PC-3 (cell line): ENCODE measurements at regions not wholly inside any gene's neighbourhood (a gene's known extent, or its start where the extent isn't known, plus 50 kb on each side); places are given as distances from the start of the nearest gene placed in this dataset.
A peak's percentile ranks its signal among the peaks of the same experiment; 100 is the strongest.

Source experiments
- ATAC-seq: fragments of 200-7000 bp; cut with Tn5 transposase; 2 replicates; pipeline ENCODE4 v1.9.1; 2020; ENCODE audit warnings: mild to moderate bottlenecking, moderate library complexity
- BruUV-seq: library from RNA; stranded (reverse); fragments of 400-500 nt; replicated peaks from 2 replicates; lab custom pipeline; 2021; lab: Mats Ljungman, UMichigan
- CTCF ChIA-PET: fragments of 300-600 bp; sonication (Branson Sonifier 250); formaldehyde crosslinking; loops from one replicate; lab custom pipeline; 2022; ENCODE audit warnings: antibody characterized with exemption; lab: Charles Lee
- POLR2A ChIA-PET: fragments of 300-600 bp; sonication (Branson Sonifier 250); formaldehyde crosslinking; loops from one replicate; lab custom pipeline; 2022; ENCODE audit warnings: antibody characterized with exemption; ENCODE audit not compliant: unreplicated experiment; lab: Charles Lee
- DNase-seq: peaks from one replicate; pipeline ENCODE4 v3.0.0-alpha.2; 2015
- H2AFZ ChIP-seq: fragments of 300-600 bp; sonication (generic); 2 replicates; pipeline ENCODE4 v1.6.0; 2016; ENCODE audit warnings: antibody characterized with exemption, low read length
- H3F3A ChIP-seq: fragments of 300-600 bp; sonication (generic); one replicate; pipeline ENCODE4 v1.6.0; 2017; ENCODE audit warnings: antibody characterized with exemption, low read length, control low read depth, mild to moderate bottlenecking; ENCODE audit not compliant: unreplicated experiment
- H3K27ac ChIP-seq: fragments of 300-600 bp; sonication (generic); 2 replicates; pipeline ENCODE4 v1.5.1; 2016; ENCODE audit warnings: mild to moderate bottlenecking, low read length
- H3K27me3 ChIP-seq: fragments of 300-600 bp; sonication (generic); 2 replicates; pipeline ENCODE4 v1.6.1; 2016; ENCODE audit warnings: low read length, mixed read lengths
- H3K36me3 ChIP-seq: fragments of 300-600 bp; sonication (generic); 2 replicates; pipeline ENCODE4 v1.6.1; 2016; ENCODE audit warnings: low read depth, mixed run types, low read length, mixed read lengths
- H3K4me1 ChIP-seq: fragments of 300-600 bp; sonication (generic); 2 replicates; pipeline ENCODE4 v1.5.1; 2016; ENCODE audit warnings: low read length; ENCODE audit not compliant: insufficient read depth
- H3K4me2 ChIP-seq: fragments of 300-600 bp; sonication (generic); 2 replicates; pipeline ENCODE4 v1.6.0; 2016; ENCODE audit warnings: low read length
- H3K4me3 ChIP-seq: fragments of 300-600 bp; sonication (generic); 2 replicates; pipeline ENCODE4 v1.5.1; 2016; ENCODE audit warnings: mild to moderate bottlenecking, low read length, mixed read lengths
- H3K79me2 ChIP-seq: fragments of 300-600 bp; sonication (generic); 2 replicates; pipeline ENCODE4 v1.6.1; 2017; ENCODE audit warnings: low read length, mixed read lengths
- H3K9ac ChIP-seq: fragments of 300-600 bp; sonication (generic); 2 replicates; pipeline ENCODE4 v1.6.0; 2016; ENCODE audit warnings: mild to moderate bottlenecking, low read length
- H3K9me2 ChIP-seq: fragments of 300-600 bp; sonication (generic); replicated peaks from 2 replicates; pipeline ENCODE4 v1.6.1; 2016; ENCODE audit warnings: mixed run types, low read length, mixed read lengths
- H3K9me3 ChIP-seq: fragments of 300-600 bp; sonication (generic); 2 replicates; pipeline ENCODE4 v1.6.1; 2016; ENCODE audit warnings: low read length, mixed read lengths
- H4K20me1 ChIP-seq: fragments of 300-600 bp; sonication (generic); 2 replicates; pipeline ENCODE4 v1.6.1; 2016; ENCODE audit warnings: low read length, mixed read lengths
- EZH2 ChIP-seq: fragments of 300-600 bp; sonication (generic); IDR thresholded peaks from one replicate; pipeline ENCODE4 v1.6.1; 2017; ENCODE audit warnings: antibody characterized with exemption, mild to moderate bottlenecking, low read length; ENCODE audit not compliant: unreplicated experiment
- EZH2phosphoT487 ChIP-seq: fragments of 300-600 bp; sonication (generic); IDR thresholded peaks from 2 replicates; pipeline ENCODE4 v1.6.1; 2018; ENCODE audit warnings: mild to moderate bottlenecking, antibody characterized with exemption, low read length, borderline replicate concordance
- intact Hi-C: fragments of 100-400 bp; cut with micrococcal nuclease; formaldehyde crosslinking; loops from 2 replicates; pipeline ENCODE4 v1.9.0; 2023
- TF ChIP-seq, protein P1 (sequence below): fragments of 300-600 bp; sonication (generic); conservative IDR thresholded peaks from 2 replicates; pipeline ENCODE4 v1.5.1; 2017; ENCODE audit warnings: antibody characterized with exemption, low read depth, mild to moderate bottlenecking, low read length

DNA sequence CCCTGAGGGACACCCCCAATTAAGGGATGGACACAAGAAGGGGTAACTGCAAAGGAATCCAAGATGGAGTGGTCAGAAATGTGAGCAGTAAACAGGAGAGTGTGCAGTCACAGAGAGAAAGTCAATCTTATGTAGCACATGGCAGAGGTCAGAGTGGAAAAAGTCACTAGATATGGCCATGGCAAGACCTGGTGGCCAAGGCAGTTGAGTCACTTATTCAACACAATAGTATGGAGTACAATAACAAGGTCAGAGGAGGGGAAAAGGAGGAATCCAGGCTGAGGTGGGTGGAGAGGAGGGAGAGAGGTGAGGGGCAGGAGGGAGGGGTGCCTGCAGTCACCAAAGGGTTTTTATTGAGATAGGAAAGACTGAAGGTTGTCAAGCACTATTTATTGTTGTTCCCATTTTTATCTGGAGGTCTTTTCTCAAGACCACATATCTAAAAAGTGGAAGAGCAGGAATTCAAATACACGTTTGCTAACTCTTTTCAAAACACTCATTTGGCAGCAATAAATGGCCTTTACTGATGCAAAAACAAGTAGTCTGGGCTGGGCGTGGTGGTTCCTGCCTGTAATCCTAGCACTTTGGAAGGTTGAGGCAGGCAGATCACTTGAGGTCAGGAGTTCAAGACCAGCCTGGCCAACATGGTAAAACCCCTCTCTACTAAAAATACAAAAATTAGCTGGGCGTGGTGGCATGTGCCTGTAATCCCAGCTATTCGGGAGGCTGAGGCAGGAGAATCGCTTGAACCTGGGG lies 53.3 kb upstream of the ARHGEF3 start:
- Histone ChIP-seq H3F3A (no peaks in the 10 kb centered on the region), H3K9me2 (no peaks in the 10 kb centered on the region), H3K4me1 (peaks cover 13% of the 10 kb centered on the region), H4K20me1 (no peaks in the 10 kb centered on the region), H2AFZ (no peak overlapping the region), H3K36me3 (no peaks in the 10 kb centered on the region), H3K4me3 (no peak overlapping the region), H3K4me2 (no peak overlapping the region), H3K9me3 (no peaks in the 10 kb centered on the region), H3K9ac (no peak overlapping the region), H3K27me3 (no peaks in the 10 kb centered on the region), H3K27ac (no peak overlapping the region), H3K79me2 (no peaks in the 10 kb centered on the region)
- ChIA-PET CTCF (no interaction called here), POLR2A (no interaction called here)
- DNase-seq (no peak), ATAC-seq (no peak)
- BruUV-seq = no TSS peak
- intact Hi-C loops = loop anchor here (5.0 kb wide), 2 partner anchors 53 to 67 kb away; partner anchors contain the start of gene ARHGEF3
- TF ChIP-seq, protein P1, sequence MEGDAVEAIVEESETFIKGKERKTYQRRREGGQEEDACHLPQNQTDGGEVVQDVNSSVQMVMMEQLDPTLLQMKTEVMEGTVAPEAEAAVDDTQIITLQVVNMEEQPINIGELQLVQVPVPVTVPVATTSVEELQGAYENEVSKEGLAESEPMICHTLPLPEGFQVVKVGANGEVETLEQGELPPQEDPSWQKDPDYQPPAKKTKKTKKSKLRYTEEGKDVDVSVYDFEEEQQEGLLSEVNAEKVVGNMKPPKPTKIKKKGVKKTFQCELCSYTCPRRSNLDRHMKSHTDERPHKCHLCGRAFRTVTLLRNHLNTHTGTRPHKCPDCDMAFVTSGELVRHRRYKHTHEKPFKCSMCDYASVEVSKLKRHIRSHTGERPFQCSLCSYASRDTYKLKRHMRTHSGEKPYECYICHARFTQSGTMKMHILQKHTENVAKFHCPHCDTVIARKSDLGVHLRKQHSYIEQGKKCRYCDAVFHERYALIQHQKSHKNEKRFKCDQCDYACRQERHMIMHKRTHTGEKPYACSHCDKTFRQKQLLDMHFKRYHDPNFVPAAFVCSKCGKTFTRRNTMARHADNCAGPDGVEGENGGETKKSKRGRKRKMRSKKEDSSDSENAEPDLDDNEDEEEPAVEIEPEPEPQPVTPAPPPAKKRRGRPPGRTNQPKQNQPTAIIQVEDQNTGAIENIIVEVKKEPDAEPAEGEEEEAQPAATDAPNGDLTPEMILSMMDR = no peak
- TF ChIP-seq EZH2phosphoT487 (no peak), EZH2 (no peak)

DNA sequence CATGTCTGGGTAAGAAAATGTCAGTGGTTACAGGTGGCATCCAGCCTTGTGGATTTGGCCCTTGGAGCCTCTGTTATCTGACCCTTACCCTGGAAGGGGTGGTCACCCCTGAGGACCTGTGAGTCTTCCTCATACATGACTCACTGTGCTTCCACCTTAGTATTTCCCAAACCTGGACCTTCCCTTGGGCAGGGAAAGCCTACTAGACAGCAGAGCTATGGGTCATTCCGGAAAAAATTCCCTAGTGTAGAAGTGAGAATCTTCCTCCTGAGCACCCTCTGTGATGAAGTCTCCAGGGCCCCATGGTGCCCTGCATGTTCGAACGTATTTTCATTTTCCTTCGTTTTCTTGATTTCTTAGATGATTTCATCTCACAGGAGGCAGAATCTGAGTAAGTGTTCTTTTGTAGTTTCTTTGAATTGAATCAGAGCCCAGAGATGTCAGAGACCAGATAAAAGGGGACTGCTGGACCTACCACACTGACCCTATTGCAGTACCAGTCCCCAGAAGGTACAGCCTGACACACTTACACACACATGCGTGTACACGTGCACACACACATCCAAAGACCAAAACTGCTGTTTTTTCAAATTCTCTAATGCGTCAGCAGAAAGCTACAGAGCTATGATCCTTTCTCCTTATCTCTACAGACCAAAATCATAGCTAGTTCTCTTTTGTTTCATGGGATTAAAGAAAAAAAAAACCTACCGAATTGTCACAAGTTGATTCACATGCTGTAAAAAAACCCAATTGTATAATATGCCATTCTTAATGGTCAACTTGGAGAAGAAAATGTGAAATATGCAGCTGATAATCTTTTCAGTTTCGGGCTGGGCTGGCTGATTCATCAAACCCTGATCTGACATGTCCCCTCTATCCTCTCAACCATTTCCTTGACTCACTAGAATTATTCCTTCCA lies 50.5 kb upstream of the ARHGEF3 start:
- Histone ChIP-seq H3K9me2 (no peaks in the 10 kb centered on the region), H3K27me3 (no peaks in the 10 kb centered on the region), H3K9me3 (no peaks in the 10 kb centered on the region), H3K4me2 (no peak overlapping the region), H3K27ac (no peak overlapping the region), H3K36me3 (no peaks in the 10 kb centered on the region), H3K9ac (no peak overlapping the region), H2AFZ (no peak overlapping the region), H3K79me2 (no peaks in the 10 kb centered on the region), H4K20me1 (no peaks in the 10 kb centered on the region), H3K4me3 (no peak overlapping the region), H3F3A (no peaks in the 10 kb centered on the region), H3K4me1 (peaks cover 13% of the 10 kb centered on the region)
- peak; percentile 31 for DNase-seq
- POLR2A ChIA-PET = no interaction called here
- intact Hi-C loops = no loop called here
- CTCF ChIA-PET = no interaction called here
- BruUV-seq = no TSS peak
- no peak for ATAC-seq
- TF ChIP-seq EZH2 (no peak), EZH2phosphoT487 (no peak)
- TF ChIP-seq, protein P1 = no peak
